Adipocyte (in vitro differentiated cells): ENCODE measurements at regions not wholly inside any gene's neighbourhood (a gene's known extent, or its start where the extent isn't known, plus 50 kb on each side); places are given as distances from the start of the nearest gene placed in this dataset.

ENCODE experiments used
- DNase-seq: peaks from one replicate; pipeline ENCODE4 v3.0.0-alpha.2; 2015; ENCODE audit warnings: low read depth
- H3K27me3 ChIP-seq: replicated peaks from 2 replicates; pipeline ENCODE4 v1.7.0; 2013; ENCODE audit warnings: mild to moderate bottlenecking, low read length, moderate library complexity; ENCODE audit not compliant: control insufficient read depth, insufficient read depth
- H3K36me3 ChIP-seq: 2 replicates; pipeline ENCODE4 v1.7.0; 2013; ENCODE audit warnings: low read length, mild to moderate bottlenecking, moderate library complexity; ENCODE audit not compliant: control insufficient read depth, insufficient read depth, severe bottlenecking
- H3K4me1 ChIP-seq: 2 replicates; pipeline ENCODE4 v1.7.0; 2013; ENCODE audit warnings: mild to moderate bottlenecking, low read length, moderate library complexity; ENCODE audit not compliant: control insufficient read depth, insufficient read depth
- H3K4me3 ChIP-seq: 2 replicates; pipeline ENCODE4 v1.7.0; 2013; ENCODE audit warnings: mild to moderate bottlenecking, low read length, moderate library complexity
- H3K9ac ChIP-seq: 2 replicates; pipeline ENCODE4 v1.7.0; 2013; ENCODE audit warnings: mild to moderate bottlenecking, low read length, moderate library complexity
- H3K9me3 ChIP-seq: 2 replicates; pipeline ENCODE4 v1.7.0; 2013; ENCODE audit warnings: mild to moderate bottlenecking, low read length, moderate library complexity; ENCODE audit not compliant: control insufficient read depth

DNA sequence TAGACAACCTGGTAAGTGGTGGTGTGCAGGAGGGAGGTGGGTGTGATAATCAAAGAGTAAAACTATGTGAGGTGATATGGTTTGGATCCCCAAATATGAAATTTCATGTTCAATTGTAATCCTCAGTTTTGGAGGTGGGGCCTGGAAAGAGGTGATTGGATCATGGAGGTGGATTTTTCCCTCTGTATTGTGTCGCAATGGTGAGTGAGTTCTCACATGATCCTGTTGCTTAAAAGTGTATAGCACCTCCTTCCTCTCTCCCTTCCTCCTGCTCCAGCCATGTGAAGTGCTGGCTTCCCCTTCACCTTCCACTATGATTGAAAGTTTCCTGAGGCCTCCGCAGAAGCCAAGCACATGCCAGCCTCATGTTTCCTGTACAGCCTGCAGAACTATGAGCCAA lies 270.2 kb upstream of the FOXG1 start:
- H3K4me3 ChIP-seq: no peak overlapping the region
- no peaks in the 10 kb centered on the region for H3K9me3 ChIP-seq
- no peaks in the 10 kb centered on the region for H3K27me3 ChIP-seq
- no peaks in the 10 kb centered on the region for H3K36me3 ChIP-seq
- DNase-seq: no peak
- H3K9ac ChIP-seq: no peak overlapping the region
- no peaks in the 10 kb centered on the region for H3K4me1 ChIP-seq

DNA sequence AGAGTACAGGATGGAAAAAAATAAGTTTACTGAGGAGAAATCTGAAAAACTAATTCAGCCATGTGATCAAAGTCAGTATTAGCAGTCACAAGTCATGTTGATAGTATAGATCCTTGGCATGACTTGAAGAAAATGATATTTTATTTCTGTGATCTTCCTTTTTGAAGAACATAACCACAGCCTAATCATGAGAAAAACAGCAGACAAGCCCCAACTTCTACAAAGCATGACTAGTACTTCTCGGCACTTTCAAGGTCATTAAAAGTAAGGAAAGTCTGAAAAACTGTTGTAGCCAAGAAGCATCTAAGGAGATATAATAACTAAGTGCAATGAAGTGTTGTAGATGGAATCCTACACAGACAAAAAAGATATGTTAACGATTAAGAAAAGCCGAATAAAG lies 264.1 kb upstream of the FOXG1 start:
- Histone ChIP-seq H3K4me1 (no peaks in the 10 kb centered on the region), H3K36me3 (no peaks in the 10 kb centered on the region), H3K27me3 (no peaks in the 10 kb centered on the region), H3K9ac (no peak overlapping the region), H3K4me3 (no peak overlapping the region), H3K9me3 (no peaks in the 10 kb centered on the region)
- no peak for DNase-seq

DNA sequence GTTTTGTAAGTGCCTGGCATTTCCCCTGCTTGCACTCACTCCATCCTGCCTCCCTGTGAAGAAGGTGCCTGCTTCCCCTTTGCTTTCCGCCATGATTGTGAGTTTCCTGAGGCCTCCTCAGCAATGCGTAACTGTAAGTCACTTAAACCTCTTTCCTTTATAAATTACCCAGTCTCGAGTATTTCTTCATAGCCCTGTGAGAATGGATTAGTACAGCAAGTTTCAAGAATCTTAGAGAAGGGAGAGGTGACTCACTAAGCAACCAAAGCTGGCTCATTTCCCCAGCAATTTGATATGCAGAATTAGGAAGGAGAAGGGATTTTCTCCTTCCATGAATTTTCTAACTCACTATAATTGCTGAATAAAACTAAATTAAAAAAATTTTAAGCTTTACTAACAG lies 251.0 kb upstream of the FOXG1 start:
- peak; percentile 94 for DNase-seq
- Histone ChIP-seq H3K27me3 (no peaks in the 10 kb centered on the region), H3K36me3 (no peaks in the 10 kb centered on the region), H3K9ac (no peak overlapping the region), H3K4me3 (no peak overlapping the region), H3K9me3 (no peaks in the 10 kb centered on the region), H3K4me1 (no peaks in the 10 kb centered on the region)

DNA sequence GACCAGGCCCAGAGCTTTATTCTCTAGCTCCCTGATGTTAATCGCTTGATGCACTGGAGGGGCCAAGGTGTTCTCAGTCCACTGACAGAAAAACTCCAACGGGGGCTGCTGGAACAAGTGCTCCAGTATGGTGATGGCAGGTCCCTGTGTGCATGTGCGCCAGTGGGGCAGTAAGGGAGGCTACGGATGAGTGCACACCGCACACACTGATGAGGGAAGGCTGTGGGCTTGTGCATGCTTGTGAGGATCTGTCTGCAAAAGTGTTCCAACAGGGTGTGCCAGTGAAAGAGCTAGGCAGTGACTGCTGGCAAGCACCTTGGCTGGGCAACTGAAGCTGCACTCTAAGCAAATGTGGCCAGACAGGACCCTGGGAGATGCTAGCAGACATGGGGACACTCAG lies 229.7 kb upstream of the FOXG1 start:
- H3K9ac ChIP-seq: no peak overlapping the region
- H3K9me3 ChIP-seq: peaks cover 5% of the 10 kb centered on the region
- no peaks in the 10 kb centered on the region for H3K27me3 ChIP-seq
- DNase-seq: no peak
- H3K4me3 ChIP-seq: no peak overlapping the region
- H3K4me1 ChIP-seq: no peaks in the 10 kb centered on the region
- H3K36me3 ChIP-seq: no peaks in the 10 kb centered on the region

DNA sequence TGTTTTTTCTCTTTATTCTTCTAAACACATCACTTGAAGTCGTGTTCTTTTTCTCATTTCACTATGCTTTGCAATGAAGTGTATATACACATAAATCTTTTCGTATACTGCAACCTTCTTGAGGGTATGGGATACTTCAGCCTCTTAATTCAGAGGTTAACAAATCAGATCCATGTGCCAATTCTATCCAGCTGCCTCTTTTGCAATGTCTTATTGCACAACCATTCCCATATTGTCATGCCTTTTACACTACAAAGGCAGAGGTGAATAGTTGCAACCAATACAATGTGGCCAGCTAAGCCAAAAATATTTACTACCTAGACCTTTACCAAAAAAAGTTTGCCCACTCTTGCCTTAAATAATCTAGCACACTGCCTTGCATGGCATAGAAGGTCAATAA lies 224.5 kb upstream of the FOXG1 start:
- H3K27me3 ChIP-seq: no peaks in the 10 kb centered on the region
- H3K4me3 ChIP-seq: no peak overlapping the region
- H3K9me3 ChIP-seq: peaks cover 3% of the 10 kb centered on the region
- no peaks in the 10 kb centered on the region for H3K36me3 ChIP-seq
- H3K9ac ChIP-seq: no peak overlapping the region
- peaks cover 5% of the 10 kb centered on the region for H3K4me1 ChIP-seq
- DNase-seq: peak; percentile 92

DNA sequence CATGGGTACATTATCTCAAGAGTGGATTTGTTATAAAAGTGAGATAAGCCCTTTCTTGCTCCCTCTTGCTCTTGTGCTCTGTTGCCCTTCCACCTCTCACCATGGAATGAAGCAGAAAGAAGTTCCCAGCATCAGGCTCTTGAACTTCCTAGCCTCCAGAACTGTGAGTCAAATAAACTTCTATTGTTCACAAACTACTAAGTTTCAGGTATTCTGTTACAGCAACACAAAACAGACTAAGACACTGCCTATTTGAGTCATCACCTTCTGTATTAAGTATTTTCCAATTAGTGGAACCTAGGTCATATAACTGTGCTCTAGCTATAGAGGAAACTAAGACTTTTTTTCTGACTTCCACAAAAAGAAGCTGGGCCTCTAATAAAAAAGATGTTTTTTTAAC lies 201.2 kb upstream of the FOXG1 start:
- Histone ChIP-seq H3K36me3 (no peaks in the 10 kb centered on the region), H3K4me3 (no peak overlapping the region), H3K9ac (no peak overlapping the region), H3K9me3 (no peaks in the 10 kb centered on the region), H3K4me1 (no peaks in the 10 kb centered on the region), H3K27me3 (no peaks in the 10 kb centered on the region)
- DNase-seq: no peak

DNA sequence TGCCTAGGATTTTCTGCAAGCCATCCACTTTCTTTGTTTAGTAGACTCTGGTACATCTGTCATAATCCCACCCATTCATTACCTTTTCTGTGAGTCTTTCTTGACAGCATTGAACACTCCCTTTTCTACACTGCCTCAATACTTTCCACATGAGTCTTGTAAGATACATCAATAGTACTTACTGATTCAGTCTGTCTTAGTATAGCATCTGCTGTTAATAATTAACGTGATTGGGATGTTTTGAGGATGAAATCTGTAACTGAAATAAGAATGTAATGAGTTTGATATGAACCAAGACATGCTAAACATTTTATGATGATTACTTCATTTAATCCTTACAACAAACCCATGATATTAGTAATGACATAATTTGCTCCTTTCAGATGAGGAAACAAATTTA lies 196.2 kb upstream of the FOXG1 start:
- Histone ChIP-seq H3K9me3 (peaks cover 14% of the 10 kb centered on the region), H3K27me3 (no peaks in the 10 kb centered on the region), H3K4me3 (no peak overlapping the region), H3K4me1 (no peaks in the 10 kb centered on the region), H3K36me3 (no peaks in the 10 kb centered on the region), H3K9ac (no peak overlapping the region)
- no peak for DNase-seq

DNA sequence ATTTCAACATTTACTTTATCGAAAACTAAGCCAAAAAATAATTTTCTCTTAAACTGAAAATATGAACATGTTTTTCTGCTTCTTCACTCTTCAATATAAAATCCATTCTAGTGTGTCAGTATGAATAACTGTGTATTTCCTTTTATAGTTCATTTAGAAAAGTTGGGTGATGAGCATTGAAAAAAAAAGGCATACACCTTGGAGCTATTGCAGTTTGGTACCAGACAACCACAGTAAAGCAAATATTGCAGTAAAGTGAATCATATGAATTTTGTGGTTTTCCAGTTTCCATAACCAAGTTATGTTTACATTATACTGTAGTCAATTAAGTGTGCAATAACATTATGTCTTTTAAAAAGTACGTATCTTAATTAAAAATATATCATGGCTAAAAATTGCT lies 195.0 kb upstream of the FOXG1 start:
- Histone ChIP-seq H3K9me3 (peaks cover 14% of the 10 kb centered on the region), H3K4me3 (no peak overlapping the region), H3K27me3 (no peaks in the 10 kb centered on the region), H3K36me3 (no peaks in the 10 kb centered on the region), H3K9ac (no peak overlapping the region), H3K4me1 (peaks cover 1% of the 10 kb centered on the region)
- DNase-seq: peak; percentile 23

DNA sequence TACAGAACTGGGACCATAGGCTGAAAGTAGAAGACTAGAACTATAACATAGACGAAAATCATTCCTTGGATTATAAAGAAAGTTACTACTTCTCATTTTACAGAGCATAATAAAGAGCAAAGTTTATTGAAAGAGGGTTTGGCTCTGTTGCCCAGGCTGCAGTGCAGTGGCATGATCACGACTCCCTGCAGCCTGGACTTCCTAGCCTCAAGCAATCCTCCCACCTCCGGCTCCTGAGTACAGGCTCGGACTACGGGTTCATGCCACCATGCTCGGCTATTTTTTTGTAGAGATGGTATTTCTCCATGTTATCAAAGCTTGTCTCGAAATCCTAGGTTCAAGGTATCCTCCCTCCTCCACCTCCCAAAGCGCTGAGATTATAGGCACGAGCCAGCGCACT lies 190.1 kb upstream of the FOXG1 start:
- peaks cover 14% of the 10 kb centered on the region for H3K9me3 ChIP-seq
- H3K36me3 ChIP-seq: no peaks in the 10 kb centered on the region
- H3K9ac ChIP-seq: no peak overlapping the region
- peaks cover 16% of the 10 kb centered on the region for H3K4me1 ChIP-seq
- H3K27me3 ChIP-seq: no peaks in the 10 kb centered on the region
- H3K4me3 ChIP-seq: no peak overlapping the region
- DNase-seq: no peak

DNA sequence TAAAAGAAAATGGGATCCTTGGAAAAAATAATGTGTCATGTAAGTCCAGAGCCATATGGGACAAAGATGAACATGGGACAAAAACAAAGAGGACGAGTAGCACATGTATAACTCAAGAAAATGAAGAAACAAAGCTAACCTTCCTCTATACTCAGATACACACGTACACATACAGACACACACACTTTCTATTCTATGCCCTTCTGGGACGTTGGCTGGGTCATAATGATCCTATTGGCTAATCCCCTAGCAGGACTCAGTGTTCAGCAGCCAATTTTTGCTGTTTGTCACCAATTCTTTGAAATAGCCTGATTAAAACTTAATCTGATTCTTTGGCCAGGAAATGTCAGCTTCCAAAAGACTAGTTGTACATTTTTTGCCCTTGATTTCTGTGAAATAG lies 189.4 kb upstream of the FOXG1 start:
- Histone ChIP-seq H3K9me3 (peaks cover 14% of the 10 kb centered on the region), H3K4me1 (peaks cover 16% of the 10 kb centered on the region), H3K36me3 (no peaks in the 10 kb centered on the region), H3K27me3 (no peaks in the 10 kb centered on the region), H3K9ac (no peak overlapping the region), H3K4me3 (no peak overlapping the region)
- no peak for DNase-seq

DNA sequence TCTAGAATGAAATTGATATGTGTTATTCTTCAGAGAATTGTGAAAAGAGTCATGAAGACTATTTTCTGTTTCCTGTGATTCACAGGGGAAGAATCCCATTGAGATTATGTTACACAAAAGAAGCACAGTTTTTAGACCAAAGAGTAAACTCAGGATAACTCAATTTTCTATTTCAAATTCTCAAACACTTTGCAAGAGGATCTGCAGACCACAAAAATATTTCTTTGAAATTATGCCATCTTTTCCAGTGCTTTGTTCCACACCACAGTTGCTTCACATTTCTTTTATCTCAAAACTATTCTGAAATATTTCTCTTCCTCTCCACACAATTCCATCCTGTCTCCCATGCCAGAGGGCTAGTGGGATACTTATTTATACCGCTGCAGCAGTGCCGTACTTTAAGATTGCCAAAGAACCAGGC lies 188.9 kb upstream of the FOXG1 start:
- peak overlapping the region; percentile 28 for H3K4me3 ChIP-seq
- H3K9ac ChIP-seq: no peak overlapping the region

DNA sequence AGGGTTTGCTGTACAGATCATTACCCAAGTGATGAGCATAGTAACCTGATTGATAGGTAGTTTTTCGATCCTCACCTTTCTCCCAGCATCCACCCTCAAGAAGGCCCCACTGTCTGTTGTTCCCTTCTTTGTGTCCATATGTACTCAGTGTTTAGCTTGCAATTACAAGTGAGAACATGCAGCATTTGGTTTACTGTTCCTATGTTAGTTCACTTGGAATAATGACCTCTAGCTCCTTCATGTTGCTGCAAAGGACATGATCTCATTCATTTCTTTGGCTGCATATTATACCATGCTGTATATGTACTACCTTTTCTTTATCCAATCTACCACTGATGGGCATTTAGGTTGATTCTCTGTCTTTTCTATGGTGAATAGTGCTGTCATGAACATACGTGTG lies 181.6 kb upstream of the FOXG1 start:
- Histone ChIP-seq H3K9ac (no peak overlapping the region), H3K9me3 (no peaks in the 10 kb centered on the region), H3K4me3 (no peak overlapping the region), H3K4me1 (no peaks in the 10 kb centered on the region), H3K27me3 (no peaks in the 10 kb centered on the region), H3K36me3 (no peaks in the 10 kb centered on the region)
- no peak for DNase-seq

More for the DNA sequence above, 188.9 kb upstream of the FOXG1 start:
- no peaks in the 10 kb centered on the region for H3K27me3 ChIP-seq
- peaks cover 16% of the 10 kb centered on the region for H3K4me1 ChIP-seq
- DNase-seq: peak; percentile 87
- H3K9me3 ChIP-seq: peaks cover 13% of the 10 kb centered on the region
- no peaks in the 10 kb centered on the region for H3K36me3 ChIP-seq
